Type B pancreatic cell (in vitro differentiated cells): ENCODE measurements at regions not wholly inside any gene's neighbourhood (a gene's known extent, or its start where the extent isn't known, plus 50 kb on each side); places are given as distances from the start of the nearest gene placed in this dataset.

Experiments used
- DNase-seq: peaks from one replicate; pipeline ENCODE4 v3.0.0; 2021; ENCODE audit warnings: mixed read lengths; ENCODE audit not compliant: unreplicated experiment; ENCODE audit errors: extremely low spot score
- H3K27ac Mint-ChIP-seq: 2 replicates; pipeline ENCODE4 v1.8.0; 2021; ENCODE audit warnings: mild to moderate bottlenecking, mixed read lengths
- H3K27me3 Mint-ChIP-seq: 2 replicates; pipeline ENCODE4 v1.8.0; 2021; ENCODE audit warnings: mixed read lengths
- H3K36me3 Mint-ChIP-seq: 2 replicates; pipeline ENCODE4 v1.8.0; 2021; ENCODE audit warnings: mixed read lengths
- H3K4me1 Mint-ChIP-seq: one replicate; pipeline ENCODE4 v1.8.0; 2021; ENCODE audit warnings: mixed read lengths; ENCODE audit not compliant: unreplicated experiment
- H3K4me3 Mint-ChIP-seq: 2 replicates; pipeline ENCODE4 v1.8.0; 2021; ENCODE audit warnings: mild to moderate bottlenecking, mixed read lengths
- H3K9me3 Mint-ChIP-seq: 2 replicates; pipeline ENCODE4 v1.8.0; 2021; ENCODE audit warnings: mixed read lengths
- CTCF ChIP-seq: fragments of 200-600 bp; sonication (generic); conservative IDR thresholded peaks from 2 replicates; pipeline ENCODE4 v1.5.0; 2021; ENCODE audit warnings: antibody characterized with exemption, mild to moderate bottlenecking

GRCh38 chr18:56188529-56189275 is 449.7 kb downstream of the TXNL1 start:
- TF ChIP-seq CTCF, result no peak
- peaks cover 10% of the 10 kb centered on the region for H3K4me1 Mint-ChIP-seq
- H3K27ac Mint-ChIP-seq, result no peak overlapping the region
- DNase-seq, result no peak
- peaks cover 4% of the 10 kb centered on the region for H3K27me3 Mint-ChIP-seq
- H3K36me3 Mint-ChIP-seq, result no peaks in the 10 kb centered on the region
- no peaks in the 10 kb centered on the region for H3K9me3 Mint-ChIP-seq
- no peak overlapping the region for H3K4me3 Mint-ChIP-seq

GRCh38 chr18:56186319-56186718 is 452.1 kb downstream of the TXNL1 start:
- Mint-ChIP-seq H3K27ac (no peak overlapping the region), H3K4me3 (no peak overlapping the region), H3K36me3 (no peaks in the 10 kb centered on the region), H3K4me1 (peaks cover 10% of the 10 kb centered on the region), H3K9me3 (no peaks in the 10 kb centered on the region), H3K27me3 (no peaks in the 10 kb centered on the region)
- no peak for TF ChIP-seq CTCF
- no peak for DNase-seq

GRCh38 chr18:56185126-56185525 is 453.3 kb downstream of the TXNL1 start:
- Mint-ChIP-seq H3K36me3 (no peaks in the 10 kb centered on the region), H3K27me3 (no peaks in the 10 kb centered on the region), H3K9me3 (no peaks in the 10 kb centered on the region), H3K4me1 (peaks cover 10% of the 10 kb centered on the region), H3K27ac (no peak overlapping the region), H3K4me3 (no peak overlapping the region)
- no peak for TF ChIP-seq CTCF
- DNase-seq, result no peak

- Mint-ChIP-seq H3K27me3 (no peaks in the 10 kb centered on the region), H3K36me3 (no peaks in the 10 kb centered on the region), H3K4me1 (no peaks in the 10 kb centered on the region), H3K4me3 (no peak overlapping the region), H3K9me3 (no peaks in the 10 kb centered on the region), H3K27ac (no peak overlapping the region)
- no peak for DNase-seq
- TF ChIP-seq CTCF, result no peak
Measured at GRCh38 chr18:56176751-56177150, 461.6 kb downstream of the TXNL1 start.

GRCh38 chr18:56175330-56176001 is 462.9 kb downstream of the TXNL1 start:
- Mint-ChIP-seq H3K27ac (no peak overlapping the region), H3K9me3 (no peaks in the 10 kb centered on the region), H3K27me3 (no peaks in the 10 kb centered on the region), H3K4me1 (no peaks in the 10 kb centered on the region), H3K36me3 (no peaks in the 10 kb centered on the region), H3K4me3 (no peak overlapping the region)
- no peak for DNase-seq
- no peak for TF ChIP-seq CTCF
